ENCODE measurements at regions not wholly inside any gene's neighbourhood (a gene's known extent, or its start where the extent isn't known, plus 50 kb on each side); places are given as distances from the start of the nearest gene placed in this dataset.

- H3K27me3 ChIP-seq (ENCODE audit: insufficient read depth, low read depth, low read length): no peaks in the 10 kb centered on the region
- no peaks in the 10 kb centered on the region for H3K36me3 ChIP-seq (ENCODE audit: insufficient read depth, low read length)
Measured at GRCh38 chr15:62750471-62750870, 292.1 kb upstream of the TPM1 start.

More at GRCh38 chr15:62750471-62750870, 292.1 kb upstream of the TPM1 start:
- H2AFZ ChIP-seq (ENCODE audit: low read depth, low read length): no peak overlapping the region
- H3K4me3 ChIP-seq (ENCODE audit: low read length): no peak overlapping the region
- H3K27ac ChIP-seq (ENCODE audit: low read length): no peak overlapping the region
- no peak overlapping the region for H3K4me2 ChIP-seq (ENCODE audit: low read length)
- H3K9me3 ChIP-seq (ENCODE audit: low read length): no peaks in the 10 kb centered on the region
- H3F3A ChIP-seq (ENCODE audit: insufficient read depth, low read length, poor library complexity, severe bottlenecking): no peaks in the 10 kb centered on the region
- H3K9me2 ChIP-seq (ENCODE audit: insufficient read depth, low read length): no peaks in the 10 kb centered on the region
- TF ChIP-seq EP300 (conservative IDR thresholded peaks at IDR 0.05; ENCODE audit: poor library complexity, severe bottlenecking) (no peak), SMC3 (conservative IDR thresholded peaks at IDR 0.05; ENCODE audit: poor library complexity) (no peak), TAF1 (IDR thresholded peaks at IDR 0.05; ENCODE audit: low read depth) (no peak), MXI1 (conservative IDR thresholded peaks at IDR 0.05; ENCODE audit: poor library complexity, severe bottlenecking) (no peak), RAD21 (conservative IDR thresholded peaks at IDR 0.05) (no peak), REST (IDR thresholded peaks at IDR 0.05; ENCODE audit: borderline replicate concordance) (no peak), POLR2AphosphoS5 (IDR thresholded peaks at IDR 0.05) (no peak), EZH2 (IDR thresholded peaks at IDR 0.05; ENCODE audit: borderline replicate concordance, insufficient read depth, low read length, poor library complexity, severe bottlenecking) (no peak), CTCF (IDR thresholded peaks at IDR 0.05; ENCODE audit: poor library complexity, severe bottlenecking) (no peak)
- H3K9ac ChIP-seq (ENCODE audit: low read length): no peak overlapping the region
- no peaks in the 10 kb centered on the region for H3K79me2 ChIP-seq (replicated peaks; ENCODE audit: insufficient read depth, low read length)
- H4K20me1 ChIP-seq (ENCODE audit: insufficient read depth): no peaks in the 10 kb centered on the region
